Activated naive CD4-positive, alpha-beta T cell treated with anti-CD3 and anti-CD28 coated beads, Interleukin-2, amount 50 U/mL, for 16 hours (primary cell): ENCODE measurements at regions not wholly inside any gene's neighbourhood (a gene's known extent, or its start where the extent isn't known, plus 50 kb on each side); places are given as distances from the start of the nearest gene placed in this dataset.

Experiments
- DNase-seq: peaks from one replicate; pipeline ENCODE4 v3.0.0-alpha.2; 2020

DNA sequence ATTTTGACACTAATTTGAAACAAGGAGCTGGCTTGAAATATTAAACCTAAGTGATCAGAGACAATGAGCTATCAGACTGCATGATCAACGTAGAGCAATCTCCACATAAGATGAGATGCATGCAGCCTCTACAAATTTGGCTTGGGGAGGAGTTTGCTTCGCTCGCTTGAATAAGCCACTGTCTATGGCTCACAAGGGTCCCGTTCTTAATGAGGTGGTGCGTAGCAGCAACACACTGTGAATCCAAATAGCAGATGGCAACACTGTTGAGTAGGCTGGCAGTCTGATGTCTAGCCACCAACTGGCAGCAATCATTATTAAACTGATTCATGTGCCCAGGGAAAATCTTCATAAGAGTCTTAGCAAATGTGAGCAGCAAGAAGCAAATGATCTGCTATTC is 125.4 kb upstream of the CCDC54 start:
- DNase-seq: no peak

DNA sequence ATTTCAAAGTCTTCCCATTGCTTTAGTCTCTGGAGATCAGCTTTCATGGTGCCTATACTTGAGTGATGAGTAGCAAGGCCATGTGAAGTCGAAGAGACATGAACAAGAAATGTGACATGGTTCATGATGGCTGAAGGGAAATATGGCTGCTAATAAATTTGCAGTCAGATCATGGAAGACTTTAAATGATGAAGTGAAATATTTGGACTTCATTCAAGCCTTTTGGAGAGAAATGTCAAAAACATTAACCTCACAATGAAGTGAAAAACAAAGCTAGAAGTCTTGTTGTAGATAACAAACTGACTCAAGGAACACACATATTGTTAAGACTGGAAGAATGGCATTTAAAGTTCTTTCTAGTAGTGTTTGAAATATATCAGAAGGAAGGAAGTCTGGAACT is 120.3 kb upstream of the CCDC54 start:
- DNase-seq: no peak

DNA sequence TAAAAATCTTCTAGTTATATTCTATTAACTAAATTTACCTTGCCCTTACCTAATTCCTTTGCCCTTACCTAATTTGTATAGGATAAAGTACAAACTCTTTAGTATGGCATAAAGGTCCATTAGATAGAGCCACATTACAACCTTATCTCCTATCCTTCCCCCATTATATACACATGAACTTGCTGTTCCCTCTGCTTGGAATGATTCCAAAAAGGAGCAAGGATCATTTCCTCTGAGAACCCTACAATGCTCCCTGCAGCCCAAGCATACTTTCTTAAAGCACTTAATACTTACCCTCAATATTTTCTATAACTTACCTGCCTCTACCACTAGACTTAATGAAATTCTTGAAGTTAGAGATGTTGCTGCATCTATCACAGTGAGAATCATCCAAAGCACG is 118.9 kb upstream of the CCDC54 start:
- no peak for DNase-seq

DNA sequence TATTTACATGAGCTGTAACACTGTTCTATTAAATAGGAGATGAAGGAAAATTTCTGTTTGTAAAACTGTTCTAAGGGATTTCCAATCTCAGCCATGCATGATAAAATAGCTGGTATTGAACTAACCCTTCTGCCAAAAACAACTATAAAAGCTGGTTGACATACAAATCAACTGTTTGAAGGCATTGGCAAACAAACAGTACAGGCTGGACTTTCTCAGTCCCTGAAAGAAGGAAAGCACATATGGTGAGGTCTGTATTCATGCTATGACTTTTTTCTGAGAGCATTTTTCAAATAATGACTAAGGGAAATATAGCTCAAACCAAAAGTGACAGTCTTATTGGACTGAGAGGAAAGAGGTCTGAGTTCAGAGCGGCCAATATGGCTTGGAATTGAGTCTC is 117.0 kb upstream of the CCDC54 start:
- no peak for DNase-seq

DNA sequence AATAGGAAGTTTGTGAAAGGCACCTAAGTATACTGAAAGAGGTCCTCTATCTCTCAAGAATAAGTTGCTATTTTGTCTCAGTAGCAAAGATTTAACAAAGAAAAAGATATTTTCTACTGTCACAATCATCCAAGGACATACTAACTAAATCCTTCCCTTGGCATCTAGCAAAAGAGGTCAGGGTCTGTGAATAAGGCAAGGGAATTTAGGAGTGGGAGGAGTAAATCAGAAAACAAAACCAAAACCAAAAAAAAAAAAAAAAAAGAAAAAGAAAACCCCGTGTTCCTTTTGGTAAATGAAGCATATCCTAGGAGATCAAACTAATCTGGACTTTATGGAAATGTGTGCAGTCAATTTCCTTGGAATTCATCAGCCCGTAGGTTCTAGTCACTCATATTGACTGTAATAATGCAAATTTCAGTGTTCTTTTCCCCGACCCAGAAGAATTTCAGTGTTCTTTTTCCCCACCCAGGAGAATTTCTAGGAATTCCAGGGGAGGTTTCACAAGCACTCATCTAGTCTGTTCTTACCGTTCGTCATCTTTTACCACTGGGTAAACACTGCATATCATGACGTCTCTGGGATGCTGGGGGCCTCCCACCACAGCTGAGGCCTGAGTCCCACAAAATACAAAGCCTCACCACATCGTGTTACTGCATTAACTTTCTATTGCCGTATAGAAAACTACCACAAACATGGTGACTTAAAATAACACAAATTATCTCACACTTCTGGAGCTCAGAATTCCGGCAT is 113.8 kb upstream of the CCDC54 start:
- DNase-seq: no peak

DNA sequence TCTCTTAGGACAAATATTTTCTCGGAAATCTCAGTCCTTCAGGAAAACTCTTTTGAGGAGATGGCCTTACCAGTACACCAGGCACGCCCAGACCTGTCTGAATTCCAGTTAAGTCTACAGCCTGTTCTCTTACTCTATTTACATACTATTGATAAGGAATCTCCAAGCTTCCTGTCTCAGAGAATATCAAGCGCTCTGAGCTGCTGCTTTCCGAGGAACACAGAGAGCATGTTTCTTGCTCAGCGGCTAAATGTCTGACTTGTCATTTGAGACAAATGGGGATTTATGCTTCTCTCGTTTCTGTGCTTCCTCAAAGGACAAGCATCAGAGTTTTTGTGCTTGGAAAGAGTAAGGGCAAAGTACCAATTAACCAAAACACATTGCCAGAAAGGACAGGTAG is 112.4 kb upstream of the CCDC54 start:
- no peak for DNase-seq

DNA sequence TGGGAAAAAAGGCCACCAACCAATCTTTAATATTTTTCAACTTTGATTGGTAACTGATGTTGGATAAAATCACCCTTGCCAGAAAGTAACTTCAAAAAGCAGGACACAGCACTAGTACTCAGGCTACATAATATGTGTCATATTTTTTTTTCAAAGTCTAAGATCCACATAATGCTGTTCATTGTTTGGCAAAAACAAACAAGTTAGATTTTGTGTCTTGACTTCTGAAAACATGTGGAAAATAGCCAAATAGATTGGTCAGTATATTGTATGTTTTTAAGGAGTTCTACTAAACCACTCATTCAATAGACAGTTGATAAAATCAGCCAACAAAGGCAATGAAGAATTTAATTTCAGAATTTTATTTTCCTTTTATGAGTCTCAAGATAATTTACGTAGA is 111.7 kb upstream of the CCDC54 start:
- no peak for DNase-seq

DNA sequence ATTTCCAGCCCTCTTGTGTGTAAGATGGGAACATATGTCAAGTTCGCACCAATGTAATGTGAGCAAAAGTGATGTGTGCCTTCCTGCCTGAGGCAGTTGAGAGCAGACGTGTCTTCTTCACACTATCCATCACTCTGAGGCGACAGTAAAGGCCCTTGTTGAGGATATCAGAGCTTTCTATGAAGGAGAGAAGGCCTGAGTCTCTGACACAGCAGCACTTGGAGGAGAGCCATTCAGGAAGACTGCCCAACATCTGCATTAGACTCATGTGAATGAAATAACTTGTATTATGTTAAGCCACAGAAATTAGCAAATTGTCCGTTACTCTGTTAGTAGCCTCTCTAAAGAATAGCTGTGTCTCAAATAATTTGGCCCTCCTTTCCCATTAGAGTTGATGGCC is 108.8 kb upstream of the CCDC54 start:
- no peak for DNase-seq

DNA sequence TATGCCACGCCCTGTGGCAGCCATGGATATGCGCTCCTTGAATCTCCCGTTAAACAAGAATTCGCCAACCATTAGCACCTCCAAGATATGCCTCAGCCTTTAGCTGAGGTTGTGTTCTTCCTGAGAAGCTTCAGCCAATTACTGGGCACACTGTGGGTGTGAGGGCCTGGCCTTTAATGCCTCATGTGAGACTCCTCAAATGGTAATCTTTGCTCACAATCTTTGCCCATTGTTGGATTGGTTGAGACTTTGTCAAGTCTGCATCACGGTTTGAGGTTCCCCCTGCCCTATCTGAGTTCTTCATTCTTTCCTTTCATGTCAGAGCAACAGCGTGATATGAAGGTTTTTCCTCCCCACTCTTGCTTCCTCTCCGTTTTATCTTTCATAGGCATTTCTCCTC is 108.1 kb upstream of the CCDC54 start:
- no peak for DNase-seq

DNA sequence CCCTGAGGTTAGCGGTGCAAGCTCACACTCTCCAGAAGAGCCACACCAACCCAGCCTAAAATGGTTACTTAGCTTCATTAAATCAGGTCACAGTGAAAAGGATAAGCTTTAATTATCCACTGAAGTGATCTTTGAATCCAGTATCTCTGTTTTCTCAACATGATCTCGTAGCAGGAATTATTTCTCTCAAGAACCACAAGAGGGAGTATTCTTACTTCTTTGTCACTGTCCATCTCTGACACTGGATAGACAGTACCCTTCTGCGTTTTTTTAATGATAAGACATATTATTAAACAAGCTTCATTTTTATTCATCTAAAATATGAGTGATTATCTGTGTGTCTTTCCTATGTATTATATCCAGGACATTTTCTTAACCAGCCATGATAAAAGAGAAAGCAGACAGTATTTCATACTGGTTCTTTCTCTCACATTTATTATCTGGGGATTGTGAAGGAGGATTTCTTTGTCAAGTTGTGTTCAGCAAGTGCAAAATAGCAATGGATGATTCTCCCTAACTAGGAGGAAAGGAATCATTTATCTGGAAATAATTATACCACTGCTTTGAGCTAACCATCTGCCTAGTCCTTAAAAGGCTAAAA is 105.4 kb upstream of the CCDC54 start:
- no peak for DNase-seq

DNA sequence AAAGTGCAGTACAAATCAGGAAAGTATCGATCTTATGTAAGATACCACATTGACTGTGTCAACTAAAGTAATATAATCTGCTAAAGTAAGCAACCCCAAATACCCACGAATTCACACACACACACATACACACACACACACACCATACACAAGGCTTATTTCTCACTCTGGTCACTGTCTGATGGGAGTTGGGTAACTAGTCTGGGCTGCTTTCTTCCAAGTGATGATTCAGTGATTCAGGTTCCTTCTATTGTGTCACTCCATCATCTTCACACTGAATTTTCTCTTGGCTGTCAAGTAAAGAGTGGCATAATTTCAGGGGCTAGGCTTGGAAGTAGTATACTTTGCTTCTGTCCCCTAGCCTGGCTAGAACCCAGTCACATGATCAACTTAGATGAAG is 104.8 kb upstream of the CCDC54 start:
- DNase-seq: no peak

DNA sequence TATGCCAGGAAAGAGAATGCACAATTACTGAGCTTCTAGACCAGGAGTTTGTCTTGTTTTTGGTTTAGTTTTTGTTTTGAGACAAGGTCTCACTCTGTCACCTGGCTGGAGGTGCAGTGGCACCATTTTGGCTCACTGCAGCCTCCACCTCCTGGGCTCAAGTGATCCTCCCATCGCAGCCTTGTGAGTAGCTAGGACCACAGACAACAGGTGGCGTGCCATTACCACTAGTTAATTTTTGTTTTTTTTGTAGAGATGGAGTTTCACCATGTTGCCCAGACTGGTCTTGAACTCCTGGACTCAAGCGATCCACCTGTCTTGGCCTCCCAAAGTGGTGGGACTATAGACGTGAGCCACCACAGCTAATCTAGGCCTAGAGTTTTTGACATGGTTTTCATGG is 104.4 kb upstream of the CCDC54 start:
- DNase-seq: no peak

DNA sequence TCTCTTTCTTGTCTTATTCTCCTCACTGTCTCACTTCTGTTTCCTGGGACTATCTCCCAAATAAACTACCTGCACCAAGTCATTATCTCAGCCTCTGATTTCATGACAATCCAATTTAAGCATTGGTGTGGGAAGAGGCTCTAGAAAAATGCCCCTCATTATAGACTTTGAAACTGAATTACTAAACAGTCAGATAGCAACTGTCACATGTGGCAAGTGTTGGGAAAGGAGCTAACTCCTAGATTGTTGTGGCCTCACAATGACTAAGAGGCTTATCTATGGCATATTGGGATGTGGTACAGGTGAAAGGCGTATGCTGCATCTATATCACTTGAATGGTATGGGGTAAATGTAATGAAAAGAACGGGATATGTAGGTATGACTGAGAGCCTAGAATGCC is 103.5 kb upstream of the CCDC54 start:
- no peak for DNase-seq

DNA sequence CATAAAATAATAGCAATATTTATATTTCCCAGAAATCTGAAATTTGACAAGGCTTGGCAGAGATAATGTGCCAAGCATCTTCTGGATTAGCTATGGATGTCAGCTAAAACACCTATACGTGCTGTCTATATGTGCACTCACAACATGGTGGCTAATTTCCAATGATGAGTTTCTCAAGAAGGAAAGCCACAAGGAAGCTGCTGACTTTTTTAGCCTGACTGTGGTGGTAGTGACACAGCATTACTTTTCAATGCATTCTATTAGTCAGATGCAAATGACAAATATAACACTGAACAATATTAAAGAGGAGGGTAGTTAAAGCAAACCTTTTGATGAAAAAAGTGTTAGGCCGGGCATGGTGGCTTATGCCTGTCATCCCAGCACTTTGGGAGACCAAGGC is 101.7 kb upstream of the CCDC54 start:
- no peak for DNase-seq

DNA sequence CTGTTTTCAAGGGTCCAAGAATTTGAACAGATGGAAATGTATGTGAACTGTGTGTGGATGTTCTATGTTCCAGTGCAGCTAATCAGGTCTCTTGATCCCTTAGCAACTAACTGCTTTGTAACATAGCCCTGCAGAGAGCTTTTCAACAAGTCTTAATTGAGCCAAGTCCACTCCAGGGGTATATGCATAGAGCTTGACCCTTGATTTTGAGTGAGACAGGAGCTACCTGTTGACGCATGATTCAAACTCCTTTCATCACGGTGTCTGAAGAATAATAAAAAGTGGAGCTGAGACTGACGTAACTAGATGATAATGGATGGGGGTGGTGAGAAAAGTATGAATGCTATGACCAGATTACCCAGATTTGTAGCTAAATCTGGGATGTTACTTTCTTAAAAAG is 93.3 kb upstream of the CCDC54 start:
- DNase-seq: no peak

DNA sequence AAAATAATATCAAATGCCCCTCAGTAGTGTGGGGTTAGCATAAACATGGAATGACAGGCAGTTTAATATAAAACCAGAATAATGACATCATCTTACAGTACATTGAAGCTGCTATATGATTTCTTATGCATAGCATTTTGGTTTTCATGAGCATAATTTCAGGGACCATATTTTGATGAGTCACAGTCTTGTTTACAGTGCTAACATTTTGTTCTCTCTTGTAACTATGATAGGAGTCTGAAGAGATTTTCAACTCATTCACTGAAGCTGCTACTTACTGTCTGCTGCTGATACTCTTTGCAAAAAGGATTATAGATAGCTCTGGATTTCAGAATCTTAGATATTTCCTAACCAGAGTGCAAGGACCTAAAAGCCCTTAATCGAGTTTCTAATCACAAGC is 92.6 kb upstream of the CCDC54 start:
- DNase-seq: no peak

DNA sequence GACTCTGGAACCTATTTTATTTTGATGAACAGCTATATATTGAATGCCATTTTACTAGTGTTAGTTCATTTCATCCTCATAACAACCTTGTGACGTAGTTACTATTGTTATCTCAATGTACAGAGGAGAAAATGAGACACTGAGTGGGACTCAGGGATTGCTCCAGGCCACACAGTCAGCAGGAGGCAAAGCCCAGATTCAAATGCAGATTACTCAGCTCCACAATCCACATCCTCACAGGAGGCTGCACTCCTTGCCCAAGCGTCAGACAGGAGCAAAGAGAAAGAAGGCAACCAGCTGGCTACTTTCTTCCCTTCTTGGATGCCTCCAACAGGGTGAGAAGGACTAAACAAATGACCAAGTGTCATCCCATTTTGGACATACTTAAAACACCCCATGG is 92.0 kb upstream of the CCDC54 start:
- no peak for DNase-seq

DNA sequence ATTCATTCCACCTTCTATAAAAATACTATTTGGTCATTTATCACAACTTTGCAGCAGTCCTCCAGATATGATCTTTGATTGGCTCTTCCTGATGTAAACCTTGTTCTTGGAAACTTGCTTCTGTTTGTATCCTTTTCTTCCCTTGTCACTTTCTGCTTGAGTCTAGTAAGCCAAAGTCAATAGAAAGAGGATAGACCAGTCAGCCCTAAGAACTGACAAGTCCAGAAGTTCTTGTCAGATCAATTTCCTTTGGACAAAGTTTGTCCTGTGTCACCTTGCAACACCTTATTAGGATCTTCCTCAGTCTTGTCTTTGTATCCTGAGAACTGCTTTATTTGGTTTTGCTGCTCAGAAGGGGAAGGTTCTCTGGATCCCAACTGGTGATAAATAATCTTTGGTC is 87.9 kb upstream of the CCDC54 start:
- DNase-seq: no peak

DNA sequence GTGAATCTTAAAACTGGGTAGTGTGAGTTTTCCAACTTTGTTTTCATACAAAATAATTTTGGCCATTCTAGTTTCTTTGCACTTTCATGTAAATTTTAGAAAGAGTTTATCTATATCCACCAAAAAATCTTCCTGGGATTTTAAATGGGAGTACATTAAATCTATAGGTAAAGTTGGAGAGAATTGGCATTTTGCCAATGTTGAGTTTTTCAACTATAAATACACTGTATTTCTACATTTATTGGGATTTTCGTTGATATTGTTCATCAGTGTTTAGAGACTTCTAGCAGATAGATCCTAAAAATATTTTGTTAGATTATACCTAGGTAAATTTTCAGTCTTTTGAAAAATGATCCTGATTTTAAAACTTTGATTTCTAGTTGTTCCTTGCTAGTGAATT is 83.1 kb upstream of the CCDC54 start:
- no peak for DNase-seq

DNA sequence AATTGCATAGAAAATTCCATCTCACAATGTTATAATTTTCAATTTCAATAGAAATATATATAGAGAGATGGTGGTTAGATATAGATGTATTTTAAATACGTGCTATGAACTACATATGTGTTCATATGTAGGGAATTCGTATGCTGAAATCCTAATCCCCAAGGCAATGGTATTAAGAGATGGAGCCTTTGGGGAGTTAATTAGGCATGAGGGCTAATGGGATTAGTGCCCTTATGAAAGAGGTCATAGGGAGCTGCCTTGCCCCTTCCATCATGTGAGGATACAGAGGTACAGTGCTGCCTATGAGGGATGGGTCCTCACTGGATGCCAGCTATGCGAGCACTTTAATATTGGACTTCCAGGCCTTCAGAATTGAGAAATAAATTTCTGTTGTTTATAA is 79.6 kb upstream of the CCDC54 start:
- no peak for DNase-seq

DNA sequence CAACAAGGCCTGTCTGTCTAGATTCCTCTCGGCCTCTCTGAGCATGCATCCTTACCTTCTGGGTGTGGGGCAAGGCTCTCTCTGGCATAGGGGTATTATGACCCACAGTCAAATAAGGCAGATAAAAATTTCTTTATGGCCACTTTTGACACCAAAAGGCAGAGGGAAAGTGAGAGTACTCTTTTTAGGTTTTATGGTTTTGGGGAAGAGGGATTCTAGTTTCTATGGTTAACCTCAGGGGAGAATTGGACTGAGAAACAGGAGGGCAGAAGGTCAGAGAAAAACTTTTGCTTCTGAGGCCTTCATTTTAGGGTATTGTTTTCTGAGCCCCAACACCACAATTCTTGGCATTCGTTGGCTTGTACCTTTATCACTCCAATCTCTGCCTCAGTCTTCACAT is 70.0 kb upstream of the CCDC54 start:
- DNase-seq: no peak

DNA sequence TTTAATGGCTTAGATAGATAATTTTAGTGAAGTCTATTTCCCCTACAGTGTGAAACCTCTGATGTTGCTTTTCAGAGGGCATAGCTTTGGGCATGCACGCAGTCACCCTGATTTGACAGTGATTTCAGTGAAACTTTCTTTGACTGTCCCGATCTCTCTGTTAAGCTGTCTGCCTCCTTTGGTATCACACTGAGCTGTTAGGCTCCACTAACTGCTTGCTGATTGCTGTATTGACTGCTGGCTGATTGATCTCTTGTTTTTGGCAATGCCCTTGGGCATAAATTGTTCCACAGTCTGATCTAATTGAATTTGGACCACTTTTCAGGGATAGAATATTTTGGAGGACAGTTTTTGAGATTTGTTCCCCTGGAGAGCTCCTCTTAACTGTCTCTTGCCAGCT is 68.5 kb upstream of the CCDC54 start:
- no peak for DNase-seq

DNA sequence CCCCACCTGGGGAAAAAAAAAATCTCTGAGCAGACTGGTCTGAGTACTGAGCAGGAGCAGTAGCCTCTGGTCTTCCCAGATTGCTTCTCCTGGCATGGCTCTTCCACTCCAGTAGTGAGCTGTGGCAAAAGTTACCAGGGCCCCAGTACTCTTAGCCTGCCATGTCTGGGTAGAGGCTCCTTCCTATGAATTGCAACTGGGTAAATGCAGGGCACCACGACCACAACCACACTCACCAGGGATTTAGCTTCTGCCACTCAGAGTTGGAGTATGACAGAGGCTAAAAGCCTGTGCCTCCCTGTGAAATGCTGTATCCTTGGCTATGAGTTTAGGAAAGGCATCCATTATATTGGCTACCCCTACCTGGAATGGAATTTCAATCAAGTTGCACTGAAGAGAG is 67.9 kb upstream of the CCDC54 start:
- DNase-seq: no peak

DNA sequence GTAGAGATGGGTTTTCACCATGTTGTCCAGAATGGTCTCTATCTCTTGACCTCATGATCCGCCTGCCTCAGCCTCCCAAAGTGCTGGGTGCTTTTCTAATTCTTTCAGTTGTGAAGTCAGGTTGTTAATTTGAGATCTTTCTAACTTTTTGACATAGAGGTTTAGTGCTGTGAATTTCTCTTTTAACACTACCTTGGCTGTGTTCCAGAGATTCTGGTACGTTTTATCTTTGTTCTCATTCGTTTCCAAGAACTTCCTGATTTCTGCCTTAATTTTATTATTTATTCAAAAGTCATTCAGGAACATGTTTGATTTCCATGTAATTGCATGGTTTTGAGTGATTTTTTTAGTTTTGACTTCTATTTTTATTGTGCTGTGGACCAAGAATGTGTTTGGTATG is 63.5 kb upstream of the CCDC54 start:
- DNase-seq: no peak

DNA sequence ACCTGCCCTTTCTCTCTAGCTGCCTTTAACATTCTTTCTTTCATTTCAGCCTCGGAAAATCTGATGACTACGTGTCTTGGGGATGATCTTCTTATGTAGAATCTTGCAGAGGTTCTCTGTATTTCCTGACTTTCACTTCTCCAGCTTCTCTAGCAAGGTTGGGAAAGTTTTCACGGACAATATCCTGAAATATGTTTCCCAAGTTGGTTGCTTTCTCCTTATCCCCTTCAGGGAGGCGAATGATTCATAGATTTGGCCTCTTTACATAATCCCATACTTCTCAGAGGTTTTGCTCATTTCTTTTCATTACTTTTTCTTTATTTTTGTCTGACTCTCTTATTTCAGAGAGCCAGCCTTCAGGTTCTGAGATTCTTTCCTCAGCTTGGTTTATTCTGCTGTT is 62.1 kb upstream of the CCDC54 start:
- DNase-seq: no peak
